Hepatocyte (in vitro differentiated cells): ENCODE measurements at regions not wholly inside any gene's neighbourhood (a gene's known extent, or its start where the extent isn't known, plus 50 kb on each side); places are given as distances from the start of the nearest gene placed in this dataset.
"Not testable (repeated sequence)": the region's sequence is repeated elsewhere in the genome, so short reads cannot be mapped to it uniquely, and the experiment has no call there.

Experiments
- DNase-seq: peaks from one replicate; pipeline ENCODE4 v3.0.0-alpha.2; 2016; ENCODE audit warnings: low spot score
- H2AFZ ChIP-seq: fragments of 200-600 bp; sonication (generic); 2 replicates; pipeline ENCODE4 v1.6.0; 2016; ENCODE audit warnings: antibody characterized with exemption, mild to moderate bottlenecking
- H3K27ac ChIP-seq: fragments of 200-600 bp; sonication (generic); 2 replicates; pipeline ENCODE4 v1.5.1; 2016; ENCODE audit warnings: mild to moderate bottlenecking
- H3K27me3 ChIP-seq: fragments of 200-600 bp; sonication (generic); 2 replicates; pipeline ENCODE4 v1.6.1; 2016
- H3K36me3 ChIP-seq: fragments of 200-600 bp; sonication (generic); replicated peaks from 2 replicates; pipeline ENCODE4 v1.5.1; 2016; ENCODE audit warnings: low read depth; ENCODE audit not compliant: insufficient read depth
- H3K4me1 ChIP-seq: fragments of 200-600 bp; sonication (generic); 2 replicates; pipeline ENCODE4 v1.5.1; 2016; ENCODE audit warnings: mild to moderate bottlenecking, moderate library complexity; ENCODE audit not compliant: insufficient read depth
- H3K4me2 ChIP-seq: fragments of 200-600 bp; sonication (generic); 2 replicates; pipeline ENCODE4 v1.6.0; 2016
- H3K4me3 ChIP-seq: fragments of 200-600 bp; sonication (generic); 2 replicates; pipeline ENCODE4 v1.5.1; 2016; ENCODE audit warnings: mild to moderate bottlenecking
- H3K79me2 ChIP-seq: fragments of 200-600 bp; sonication (generic); 2 replicates; pipeline ENCODE4 v1.6.0; 2017; ENCODE audit warnings: mild to moderate bottlenecking
- H3K9me2 ChIP-seq: fragments of 200-600 bp; sonication (generic); replicated peaks from 2 replicates; pipeline ENCODE4 v1.6.0; 2017; ENCODE audit warnings: mild to moderate bottlenecking; ENCODE audit not compliant: insufficient read depth
- H3K9me3 ChIP-seq: fragments of 200-600 bp; sonication (generic); 2 replicates; pipeline ENCODE4 v1.5.1; 2016; ENCODE audit warnings: low read depth, mild to moderate bottlenecking
- H4K20me1 ChIP-seq: fragments of 200-600 bp; sonication (generic); 2 replicates; pipeline ENCODE4 v1.6.0; 2016; ENCODE audit warnings: mild to moderate bottlenecking; ENCODE audit not compliant: insufficient read depth, poor library complexity, severe bottlenecking
- EZH2 ChIP-seq: fragments of 200-600 bp; sonication (generic); IDR thresholded peaks from 2 replicates; pipeline ENCODE4 v1.6.1; 2016; ENCODE audit warnings: antibody characterized with exemption, mild to moderate bottlenecking, borderline replicate concordance
- EZH2phosphoT487 ChIP-seq: fragments of 200-600 bp; sonication (generic); IDR thresholded peaks from one replicate; pipeline ENCODE4 v1.6.1; 2018; ENCODE audit warnings: antibody characterized with exemption, mild to moderate bottlenecking, low read depth, moderate library complexity; ENCODE audit not compliant: unreplicated experiment, severe bottlenecking
- WGBS: methylation state at CpG from one replicate; pipeline ENCODE4 v1.1.6; 2016; ENCODE audit warnings: low lambda C conversion rate; ENCODE audit errors: missing lambda C conversion rate; 5-methylcytosine and 5-hydroxymethylcytosine counted together
- TF ChIP-seq, protein P1 (sequence below): fragments of 200-600 bp; sonication (generic); IDR thresholded peaks from 2 replicates; pipeline ENCODE4 v1.5.1; 2016; ENCODE audit warnings: antibody characterized with exemption, mild to moderate bottlenecking; ENCODE audit not compliant: poor library complexity

DNA sequence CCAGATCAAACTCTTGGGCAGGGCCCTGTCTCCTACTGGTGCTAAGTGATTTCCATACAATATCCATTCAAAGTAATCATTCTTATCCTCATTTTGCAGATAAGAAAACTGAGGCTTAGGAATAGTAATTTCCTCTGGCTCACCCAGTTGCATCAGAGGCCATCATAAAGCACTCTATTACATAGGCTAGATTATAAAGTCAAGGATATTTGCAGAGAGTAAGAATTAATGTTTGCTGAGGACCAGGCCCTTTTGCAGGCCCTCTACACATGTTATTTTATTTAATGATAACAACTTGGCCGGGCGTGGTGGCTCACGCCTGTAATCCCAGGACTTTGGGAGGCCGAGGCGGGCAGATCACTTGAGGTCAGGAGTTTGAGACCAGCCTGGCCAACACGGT, 316.8 kb downstream of the ZNF674 start:
- Histone ChIP-seq H2AFZ (no peak overlapping the region), H3K9me2 (no peaks in the 10 kb centered on the region), H4K20me1 (no peaks in the 10 kb centered on the region), H3K4me1 (no peaks in the 10 kb centered on the region), H3K27ac (no peak overlapping the region), H3K36me3 (no peaks in the 10 kb centered on the region), H3K4me3 (no peak overlapping the region), H3K4me2 (no peak overlapping the region), H3K27me3 (no peaks in the 10 kb centered on the region), H3K79me2 (no peaks in the 10 kb centered on the region), H3K9me3 (no peaks in the 10 kb centered on the region)
- 93% methylated on average over 6 of the region's 6 CpGs for WGBS
- DNase-seq = no peak
- TF ChIP-seq, protein P1, sequence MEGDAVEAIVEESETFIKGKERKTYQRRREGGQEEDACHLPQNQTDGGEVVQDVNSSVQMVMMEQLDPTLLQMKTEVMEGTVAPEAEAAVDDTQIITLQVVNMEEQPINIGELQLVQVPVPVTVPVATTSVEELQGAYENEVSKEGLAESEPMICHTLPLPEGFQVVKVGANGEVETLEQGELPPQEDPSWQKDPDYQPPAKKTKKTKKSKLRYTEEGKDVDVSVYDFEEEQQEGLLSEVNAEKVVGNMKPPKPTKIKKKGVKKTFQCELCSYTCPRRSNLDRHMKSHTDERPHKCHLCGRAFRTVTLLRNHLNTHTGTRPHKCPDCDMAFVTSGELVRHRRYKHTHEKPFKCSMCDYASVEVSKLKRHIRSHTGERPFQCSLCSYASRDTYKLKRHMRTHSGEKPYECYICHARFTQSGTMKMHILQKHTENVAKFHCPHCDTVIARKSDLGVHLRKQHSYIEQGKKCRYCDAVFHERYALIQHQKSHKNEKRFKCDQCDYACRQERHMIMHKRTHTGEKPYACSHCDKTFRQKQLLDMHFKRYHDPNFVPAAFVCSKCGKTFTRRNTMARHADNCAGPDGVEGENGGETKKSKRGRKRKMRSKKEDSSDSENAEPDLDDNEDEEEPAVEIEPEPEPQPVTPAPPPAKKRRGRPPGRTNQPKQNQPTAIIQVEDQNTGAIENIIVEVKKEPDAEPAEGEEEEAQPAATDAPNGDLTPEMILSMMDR = no peak
- TF ChIP-seq EZH2 = no peak
- no peak for TF ChIP-seq EZH2phosphoT487

DNA sequence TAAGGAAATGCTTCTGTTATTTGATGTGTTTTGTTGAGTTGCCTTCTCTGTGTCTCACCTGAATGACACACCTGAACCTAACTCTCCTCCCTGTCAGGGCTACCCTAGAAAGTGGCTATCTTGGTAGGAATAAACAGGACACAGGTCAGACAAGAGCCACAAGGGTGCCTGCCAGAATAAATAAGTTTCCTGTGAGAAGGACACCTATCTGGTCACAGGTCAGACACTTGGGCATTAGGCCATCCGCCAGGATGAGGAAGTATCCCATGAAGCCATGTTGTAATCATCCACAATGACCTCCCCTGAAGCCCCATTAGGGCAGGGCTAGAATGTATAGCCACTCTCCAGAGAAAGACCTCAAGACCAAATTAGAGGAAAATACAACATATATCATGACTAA, 318.8 kb downstream of the ZNF674 start:
- H2AFZ ChIP-seq = no peak overlapping the region
- no peaks in the 10 kb centered on the region for H3K27me3 ChIP-seq
- no peak for TF ChIP-seq EZH2phosphoT487
- TF ChIP-seq, protein P1 = no peak
- no peak for TF ChIP-seq EZH2
- no peak overlapping the region for H3K4me3 ChIP-seq
- H3K4me2 ChIP-seq = no peak overlapping the region
- WGBS = 77% methylated on average over 1 of the region's 1 CpG
- no peaks in the 10 kb centered on the region for H3K9me2 ChIP-seq
- H4K20me1 ChIP-seq = no peaks in the 10 kb centered on the region
- no peak for DNase-seq
- H3K36me3 ChIP-seq = no peaks in the 10 kb centered on the region
- no peaks in the 10 kb centered on the region for H3K9me3 ChIP-seq
- H3K27ac ChIP-seq = no peak overlapping the region
- H3K4me1 ChIP-seq = no peaks in the 10 kb centered on the region
- H3K79me2 ChIP-seq = no peaks in the 10 kb centered on the region

DNA sequence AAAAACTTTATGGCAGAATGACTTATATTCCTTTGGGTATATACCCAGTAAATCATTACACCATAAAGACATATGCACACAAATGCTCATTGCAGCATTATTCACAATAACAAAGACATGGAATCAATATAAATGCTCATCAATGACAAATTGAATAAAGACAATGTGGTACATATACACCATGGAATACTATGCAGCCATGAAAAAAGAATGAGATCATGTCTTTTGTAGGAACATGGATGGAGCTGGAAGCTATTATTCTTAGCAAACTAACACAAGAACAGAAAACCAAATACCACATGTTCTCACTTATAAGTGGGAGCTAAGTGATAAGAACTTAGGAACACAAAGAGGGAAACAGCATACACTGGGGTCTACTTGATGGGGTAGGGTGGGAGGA, 321.7 kb downstream of the ZNF674 start:
- H3K9me3 ChIP-seq, H3K4me1 ChIP-seq, H3K4me2 ChIP-seq, H3K27ac ChIP-seq, H3K9me2 ChIP-seq, H3K79me2 ChIP-seq, H4K20me1 ChIP-seq, H3K36me3 ChIP-seq, H3K27me3 ChIP-seq, DNase-seq, H3K4me3 ChIP-seq, H2AFZ ChIP-seq: not testable (repeated sequence)

DNA sequence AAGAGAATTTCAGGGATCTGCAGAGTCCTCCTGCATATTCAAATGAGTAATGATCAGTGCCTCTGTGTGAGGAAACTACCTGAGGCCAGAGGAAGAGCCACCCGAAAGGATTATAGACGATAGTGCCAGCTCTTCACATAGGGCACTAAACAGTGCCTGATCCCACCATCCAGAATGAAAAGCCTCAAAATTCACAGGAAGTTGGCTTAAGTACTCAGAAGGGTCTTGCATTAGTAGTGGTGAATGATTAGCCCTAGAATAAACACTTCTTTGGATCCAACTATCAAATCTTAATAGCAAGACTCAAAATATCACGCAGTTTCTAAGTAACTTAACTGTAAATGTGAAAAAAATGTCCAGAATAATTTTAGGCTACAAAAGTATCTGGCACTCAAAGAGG, 324.4 kb downstream of the ZNF674 start:
- TF ChIP-seq EZH2 (no peak), EZH2phosphoT487 (no peak)
- TF ChIP-seq, protein P1 = no peak
- H3K4me3 ChIP-seq = no peak overlapping the region
- 75% methylated on average over 3 of the region's 3 CpGs for WGBS
- H3K27ac ChIP-seq = no peak overlapping the region
- H3K9me3 ChIP-seq = no peaks in the 10 kb centered on the region
- no peaks in the 10 kb centered on the region for H3K9me2 ChIP-seq
- no peaks in the 10 kb centered on the region for H3K79me2 ChIP-seq
- no peaks in the 10 kb centered on the region for H3K27me3 ChIP-seq
- H3K4me1 ChIP-seq = no peaks in the 10 kb centered on the region
- H3K36me3 ChIP-seq = no peaks in the 10 kb centered on the region
- no peak overlapping the region for H2AFZ ChIP-seq
- H4K20me1 ChIP-seq = no peaks in the 10 kb centered on the region
- DNase-seq = no peak
- no peak overlapping the region for H3K4me2 ChIP-seq
